Thyroid gland (tissue), 4 donors: ENCODE measurements at regions not wholly inside any gene's neighbourhood (a gene's known extent, or its start where the extent isn't known, plus 50 kb on each side); places are given as distances from the start of the nearest gene placed in this dataset.

Experiments used
- POLR2A ChIP-seq, 2 donors: fragments of 450-650 bp; IDR thresholded peaks; one replicate each; pipeline ENCODE4 v1.6.1; 2017; ENCODE audit warnings: antibody characterized with exemption in 2 of 2, mild to moderate bottlenecking in 2 of 2, moderate library complexity in 1 of 2
- TF ChIP-seq, protein P1 (sequence below), 6 experiments: fragments of 200-600 bp in 3 of 6; fragments of 450-650 bp in 3 of 6; sonication (generic) in 3 of 6; IDR thresholded peaks; one replicate each; pipeline ENCODE4 v1.5.1; 2016 to 2019; ENCODE audit warnings: antibody characterized with exemption in 6 of 6, mild to moderate bottlenecking in 2 of 6, inconsistent platforms in 1 of 6, moderate library complexity in 1 of 6

GRCh38 chr11:109821511-109821910, 271.7 kb upstream of the ZC3H12C start:
- TF ChIP-seq, protein P1, sequence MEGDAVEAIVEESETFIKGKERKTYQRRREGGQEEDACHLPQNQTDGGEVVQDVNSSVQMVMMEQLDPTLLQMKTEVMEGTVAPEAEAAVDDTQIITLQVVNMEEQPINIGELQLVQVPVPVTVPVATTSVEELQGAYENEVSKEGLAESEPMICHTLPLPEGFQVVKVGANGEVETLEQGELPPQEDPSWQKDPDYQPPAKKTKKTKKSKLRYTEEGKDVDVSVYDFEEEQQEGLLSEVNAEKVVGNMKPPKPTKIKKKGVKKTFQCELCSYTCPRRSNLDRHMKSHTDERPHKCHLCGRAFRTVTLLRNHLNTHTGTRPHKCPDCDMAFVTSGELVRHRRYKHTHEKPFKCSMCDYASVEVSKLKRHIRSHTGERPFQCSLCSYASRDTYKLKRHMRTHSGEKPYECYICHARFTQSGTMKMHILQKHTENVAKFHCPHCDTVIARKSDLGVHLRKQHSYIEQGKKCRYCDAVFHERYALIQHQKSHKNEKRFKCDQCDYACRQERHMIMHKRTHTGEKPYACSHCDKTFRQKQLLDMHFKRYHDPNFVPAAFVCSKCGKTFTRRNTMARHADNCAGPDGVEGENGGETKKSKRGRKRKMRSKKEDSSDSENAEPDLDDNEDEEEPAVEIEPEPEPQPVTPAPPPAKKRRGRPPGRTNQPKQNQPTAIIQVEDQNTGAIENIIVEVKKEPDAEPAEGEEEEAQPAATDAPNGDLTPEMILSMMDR (IDR thresholded peaks at IDR 0.05): no peak
- no peak for TF ChIP-seq POLR2A (IDR thresholded peaks at IDR 0.05)
